Effector memory CD8-positive, alpha-beta T cell (primary cell): ENCODE measurements at regions not wholly inside any gene's neighbourhood (a gene's known extent, or its start where the extent isn't known, plus 50 kb on each side); places are given as distances from the start of the nearest gene placed in this dataset.
A peak's percentile ranks its signal among the peaks of the same experiment; 100 is the strongest.

Experiments used
- ATAC-seq: fragments of 150-1000 bp; cut with Tn5 transposase; replicated peaks from 2 replicates; pipeline ENCODE4 v1.10.0; 2021; ENCODE audit warnings: mild to moderate bottlenecking, moderate library complexity
- DNase-seq, 3 experiments: peaks; one replicate each; pipeline ENCODE4 v3.0.0; 2021
- H3K27ac Mint-ChIP-seq, 2 donors: one replicate each; pipeline ENCODE4 v1.8.0; 2022; ENCODE audit warnings: mild to moderate bottlenecking in 2 of 2, mixed read lengths in 2 of 2, moderate library complexity in 2 of 2
- H3K27me3 Mint-ChIP-seq, 2 donors: one replicate each; pipeline ENCODE4 v1.8.0; 2022; ENCODE audit warnings: mixed read lengths in 2 of 2
- H3K36me3 Mint-ChIP-seq: one replicate; pipeline ENCODE4 v1.8.0; 2022; ENCODE audit warnings: mild to moderate bottlenecking, moderate library complexity, mixed read lengths; ENCODE audit not compliant: insufficient read depth
- H3K4me1 Mint-ChIP-seq, 2 donors: one replicate each; pipeline ENCODE4 v1.8.0; 2022; ENCODE audit warnings: low read depth in 2 of 2, mixed read lengths in 2 of 2
- H3K4me3 Mint-ChIP-seq, 2 donors: one replicate each; pipeline ENCODE4 v1.8.0; 2022; ENCODE audit warnings: mild to moderate bottlenecking in 2 of 2, mixed read lengths in 2 of 2, moderate library complexity in 2 of 2
- H3K9me3 Mint-ChIP-seq, 2 donors: one replicate each; pipeline ENCODE4 v1.8.0; 2022; ENCODE audit warnings: mixed read lengths in 2 of 2

- no peak overlapping the region for H3K4me3 Mint-ChIP-seq
- no peak for ATAC-seq
- no peak overlapping the region for H3K27ac Mint-ChIP-seq
- peaks cover 0 to 8% of the 10 kb centered on the region in 2 donors for H3K4me1 Mint-ChIP-seq
- peaks cover 6 to 8% of the 10 kb centered on the region in 2 donors for H3K27me3 Mint-ChIP-seq
- no peaks in the 10 kb centered on the region for H3K9me3 Mint-ChIP-seq
- DNase-seq: no peak
- H3K36me3 Mint-ChIP-seq: no peaks in the 10 kb centered on the region
Observed at GRCh38 chr2:157179324-157180105, 78.0 kb upstream of the GALNT5 start.

DNA sequence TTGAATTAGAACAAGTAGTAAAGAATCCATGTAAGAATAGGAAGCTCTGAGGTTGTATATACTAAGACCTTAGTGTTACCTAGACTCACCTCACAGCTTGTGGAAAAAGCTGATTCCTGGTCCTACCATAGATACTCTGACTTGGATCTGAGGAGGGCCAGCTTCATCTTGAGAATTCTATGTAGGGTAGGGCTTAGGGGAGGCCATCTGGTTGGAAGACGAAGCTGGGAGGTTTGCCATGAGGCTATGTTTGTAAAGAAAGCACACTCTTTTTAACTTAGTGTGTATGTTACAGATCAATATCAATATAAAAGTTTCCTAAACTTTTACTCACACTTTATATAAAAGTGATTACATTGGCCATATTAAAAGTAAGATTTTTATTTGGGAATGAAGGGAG is 77.1 kb upstream of the GALNT5 start:
- no peaks in the 10 kb centered on the region for H3K36me3 Mint-ChIP-seq
- no peak for DNase-seq
- H3K4me3 Mint-ChIP-seq: no peak overlapping the region
- no peak overlapping the region for H3K27ac Mint-ChIP-seq
- ATAC-seq: no peak
- peaks cover 0 to 8% of the 10 kb centered on the region in 2 donors for H3K4me1 Mint-ChIP-seq
- H3K27me3 Mint-ChIP-seq: peaks cover 12 to 15% of the 10 kb centered on the region in 2 donors
- no peaks in the 10 kb centered on the region for H3K9me3 Mint-ChIP-seq

- H3K9me3 Mint-ChIP-seq: no peaks in the 10 kb centered on the region
- H3K4me1 Mint-ChIP-seq: peaks cover 0 to 8% of the 10 kb centered on the region in 2 donors
- H3K27ac Mint-ChIP-seq: no peak overlapping the region
- peaks cover 21 to 24% of the 10 kb centered on the region in 2 donors for H3K27me3 Mint-ChIP-seq
- DNase-seq: no peak
- no peaks in the 10 kb centered on the region for H3K36me3 Mint-ChIP-seq
- no peak for ATAC-seq
- H3K4me3 Mint-ChIP-seq: no peak overlapping the region
Observed at GRCh38 chr2:157181234-157181633, 76.3 kb upstream of the GALNT5 start.

- Mint-ChIP-seq H3K27me3 (peaks cover 24 to 30% of the 10 kb centered on the region in 2 donors), H3K36me3 (no peaks in the 10 kb centered on the region), H3K4me3 (no peak overlapping the region), H3K9me3 (no peaks in the 10 kb centered on the region), H3K4me1 (peaks cover 0 to 8% of the 10 kb centered on the region in 2 donors), H3K27ac (no peak overlapping the region)
- no peak for DNase-seq
- no peak for ATAC-seq
Observed at GRCh38 chr2:157182204-157182709, 75.2 kb upstream of the GALNT5 start.

DNA sequence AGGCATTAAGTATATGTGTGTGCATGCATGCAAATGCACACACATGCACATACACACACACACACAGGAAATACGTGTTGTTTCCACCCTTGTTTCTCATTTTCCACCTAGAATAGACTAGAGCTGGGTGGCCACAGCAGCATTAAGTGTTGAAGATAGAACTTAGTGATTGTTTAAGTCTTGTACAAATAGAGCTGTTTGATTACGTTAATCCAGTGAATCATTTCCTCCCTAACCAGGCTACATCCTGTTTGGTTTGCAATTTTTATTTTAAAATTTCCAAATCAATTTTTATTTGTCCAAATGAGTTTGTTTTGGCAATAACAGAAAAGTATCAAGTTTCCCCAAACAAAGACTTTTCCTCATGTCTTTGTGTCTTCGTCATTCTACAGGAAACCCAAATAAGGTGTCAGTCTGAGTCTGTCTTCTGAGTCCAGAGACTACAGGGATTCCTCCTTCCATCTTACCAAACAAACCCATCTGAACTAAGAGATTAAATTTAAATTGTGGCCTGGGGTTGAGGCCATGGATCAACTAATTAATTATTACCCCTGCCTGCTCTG is 74.6 kb upstream of the GALNT5 start:
- peaks cover 24 to 30% of the 10 kb centered on the region in 2 donors for H3K27me3 Mint-ChIP-seq
- ATAC-seq (peak; percentile 46), DNase-seq (no peak)
- H3K4me3 Mint-ChIP-seq: no peak overlapping the region
- no peaks in the 10 kb centered on the region for H3K36me3 Mint-ChIP-seq
- no peak overlapping the region for H3K27ac Mint-ChIP-seq
- H3K4me1 Mint-ChIP-seq: peaks cover 0 to 8% of the 10 kb centered on the region in 2 donors
- no peaks in the 10 kb centered on the region for H3K9me3 Mint-ChIP-seq

GRCh38 chr2:157184161-157184895 is 73.2 kb upstream of the GALNT5 start:
- H3K4me1 Mint-ChIP-seq: peaks cover 0 to 8% of the 10 kb centered on the region in 2 donors

DNA sequence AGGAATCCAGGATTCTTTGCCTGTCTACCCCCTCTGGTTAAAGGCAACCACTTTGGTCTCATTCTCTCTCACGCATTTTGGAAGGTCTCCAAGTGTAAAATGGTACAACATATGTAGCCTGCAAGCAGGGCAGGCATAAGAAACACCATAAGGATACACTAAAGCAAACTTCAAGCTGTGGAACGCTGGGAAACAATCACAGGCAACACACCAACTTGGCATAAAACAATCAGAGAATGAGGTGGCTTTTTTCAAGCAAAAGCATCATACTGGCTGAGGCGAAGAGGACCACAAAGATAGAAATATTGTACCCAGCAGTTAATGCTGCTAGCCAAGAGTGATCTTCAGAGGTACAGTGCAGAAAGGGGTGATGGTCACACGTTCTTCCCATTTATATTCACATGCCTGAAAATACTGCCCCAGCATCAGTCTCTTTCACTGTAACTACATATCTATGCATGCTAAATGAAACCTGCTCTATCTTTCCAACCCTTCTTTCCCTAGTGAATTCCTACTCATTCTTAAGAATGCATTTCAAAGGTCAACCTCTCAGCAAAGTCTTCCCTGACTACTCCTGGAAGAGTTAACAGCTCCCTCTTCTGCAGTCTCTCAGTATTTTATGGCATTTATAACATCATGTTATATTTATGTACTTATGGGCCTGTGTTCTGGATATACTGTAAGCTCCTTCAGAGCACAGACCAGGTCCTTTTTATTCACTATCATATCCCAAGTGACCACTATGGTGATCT is 71.9 kb upstream of the GALNT5 start:
- H3K9me3 Mint-ChIP-seq: no peaks in the 10 kb centered on the region
- no peak for ATAC-seq

More at GRCh38 chr2:157184161-157184895, 73.2 kb upstream of the GALNT5 start:
- no peak overlapping the region for H3K27ac Mint-ChIP-seq
- no peak overlapping the region for H3K4me3 Mint-ChIP-seq
- no peaks in the 10 kb centered on the region for H3K36me3 Mint-ChIP-seq
- no peaks in the 10 kb centered on the region for H3K9me3 Mint-ChIP-seq
- ATAC-seq: no peak
- DNase-seq: no peak
- peaks cover 24 to 30% of the 10 kb centered on the region in 2 donors for H3K27me3 Mint-ChIP-seq

DNA sequence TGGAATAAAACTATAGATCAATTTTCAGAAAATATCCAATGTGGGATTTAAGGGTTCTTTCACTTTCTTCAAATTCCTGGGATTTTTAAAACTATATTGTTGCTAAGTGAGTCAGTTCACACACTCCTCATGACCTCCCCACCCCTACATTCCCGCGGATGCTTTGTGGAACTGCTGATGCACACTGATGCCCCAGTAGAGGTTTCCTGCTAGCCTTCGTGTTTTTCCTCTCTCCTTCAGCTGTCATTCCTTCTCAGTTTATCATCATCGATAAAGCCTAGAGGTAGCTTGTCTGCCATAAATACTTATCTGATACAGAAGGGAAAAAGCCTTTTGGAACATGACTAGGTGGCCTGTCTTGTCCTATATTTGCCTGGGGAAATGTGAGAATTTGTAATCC is 67.4 kb upstream of the GALNT5 start:
- H3K36me3 Mint-ChIP-seq: no peaks in the 10 kb centered on the region
- H3K9me3 Mint-ChIP-seq: no peaks in the 10 kb centered on the region
- no peak overlapping the region for H3K4me3 Mint-ChIP-seq
- peaks cover 13 to 27% of the 10 kb centered on the region in 2 donors for H3K27me3 Mint-ChIP-seq
- DNase-seq: no peak
- no peak overlapping the region for H3K27ac Mint-ChIP-seq
- ATAC-seq: no peak
- no peaks in the 10 kb centered on the region for H3K4me1 Mint-ChIP-seq

More for the DNA sequence above, 71.9 kb upstream of the GALNT5 start:
- H3K36me3 Mint-ChIP-seq: no peaks in the 10 kb centered on the region
- H3K4me1 Mint-ChIP-seq: peaks cover 0 to 8% of the 10 kb centered on the region in 2 donors
- H3K4me3 Mint-ChIP-seq: no peak overlapping the region
- DNase-seq: no peak
- no peak overlapping the region for H3K27ac Mint-ChIP-seq
- H3K27me3 Mint-ChIP-seq: peaks cover 24 to 30% of the 10 kb centered on the region in 2 donors

DNA sequence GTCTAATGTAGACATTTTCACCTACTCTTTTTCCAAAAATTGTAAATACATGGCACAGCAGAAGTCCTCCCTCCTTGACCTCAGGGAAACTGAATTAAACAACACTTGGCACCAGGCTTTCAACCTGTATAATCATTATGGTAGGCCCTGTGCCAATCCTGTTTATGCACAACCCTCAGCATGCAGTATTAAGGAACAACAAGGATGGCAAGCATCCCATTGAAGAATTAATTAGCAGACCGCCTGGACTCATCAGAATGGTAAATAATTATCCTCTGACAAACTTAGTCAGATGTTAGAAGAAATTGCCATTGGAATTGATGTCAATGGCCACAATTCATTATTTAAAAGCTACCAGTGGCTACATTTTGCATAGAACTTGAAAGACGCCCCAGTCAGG is 66.3 kb upstream of the GALNT5 start:
- DNase-seq (no peak), ATAC-seq (no peak)
- Mint-ChIP-seq H3K4me3 (no peak overlapping the region), H3K27ac (no peak overlapping the region), H3K9me3 (no peaks in the 10 kb centered on the region), H3K36me3 (no peaks in the 10 kb centered on the region), H3K27me3 (peaks cover 4 to 17% of the 10 kb centered on the region in 2 donors), H3K4me1 (no peaks in the 10 kb centered on the region)

GRCh38 chr2:157192445-157193423 is 64.8 kb upstream of the GALNT5 start:
- no peak overlapping the region for H3K27ac Mint-ChIP-seq
- peaks cover 0 to 10% of the 10 kb centered on the region in 2 donors for H3K27me3 Mint-ChIP-seq
- H3K9me3 Mint-ChIP-seq: no peaks in the 10 kb centered on the region
- no peaks in the 10 kb centered on the region for H3K36me3 Mint-ChIP-seq
- H3K4me1 Mint-ChIP-seq: no peaks in the 10 kb centered on the region
- no peak overlapping the region for H3K4me3 Mint-ChIP-seq
- ATAC-seq (no peak), DNase-seq (no peak)

DNA sequence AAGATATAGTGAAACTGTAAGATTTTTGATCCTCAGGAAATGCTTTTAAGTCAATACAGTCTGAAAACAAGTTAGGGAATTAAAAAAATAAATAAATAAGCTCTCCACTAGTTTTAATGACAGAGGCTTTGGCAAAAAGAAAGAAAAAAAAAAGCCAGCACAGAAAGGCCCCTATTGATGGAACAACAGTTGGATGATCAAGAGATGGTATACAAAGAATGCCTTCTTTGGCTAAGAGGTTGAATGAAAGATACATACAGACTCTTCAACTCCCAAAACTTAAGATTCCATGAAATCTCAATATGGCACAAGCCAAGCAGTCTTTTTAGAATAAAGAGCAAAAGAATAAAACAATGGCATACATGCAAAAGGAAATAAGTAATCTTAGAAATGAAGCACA is 64.0 kb upstream of the GALNT5 start:
- DNase-seq (no peak), ATAC-seq (no peak)
- no peaks in the 10 kb centered on the region for H3K9me3 Mint-ChIP-seq
- no peaks in the 10 kb centered on the region for H3K36me3 Mint-ChIP-seq
- H3K27ac Mint-ChIP-seq: no peak overlapping the region
- H3K27me3 Mint-ChIP-seq: peaks cover 0 to 10% of the 10 kb centered on the region in 2 donors
- no peaks in the 10 kb centered on the region for H3K4me1 Mint-ChIP-seq
- no peak overlapping the region for H3K4me3 Mint-ChIP-seq

DNA sequence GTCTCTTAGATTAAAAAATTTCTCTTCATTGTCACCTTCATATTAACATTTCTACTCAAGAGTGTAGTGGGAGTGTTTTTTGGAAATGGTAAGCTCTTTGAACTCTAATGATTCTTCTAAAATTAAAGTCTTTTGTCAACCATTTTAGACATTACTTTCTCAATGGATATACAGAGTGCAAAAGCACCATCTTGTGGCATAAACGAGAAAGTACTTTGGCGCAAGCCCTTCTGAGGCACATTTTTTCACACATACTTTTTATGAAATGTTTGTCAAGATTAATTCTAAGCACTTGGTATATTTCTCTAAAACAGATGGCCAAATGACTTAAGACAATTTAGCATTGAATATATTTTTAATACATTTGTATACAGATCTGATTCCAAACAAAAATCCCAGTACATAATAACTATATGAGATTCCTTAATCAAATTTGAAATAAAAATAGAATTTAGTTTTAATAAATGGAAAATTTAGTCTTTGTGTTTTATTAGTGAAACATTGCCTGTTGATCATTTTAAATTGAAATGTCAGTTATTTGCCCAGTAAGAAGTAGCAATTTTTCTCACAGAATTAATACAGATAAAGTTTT is 63.3 kb upstream of the GALNT5 start:
- Mint-ChIP-seq H3K36me3 (no peaks in the 10 kb centered on the region), H3K9me3 (no peaks in the 10 kb centered on the region), H3K27me3 (peaks cover 0 to 10% of the 10 kb centered on the region in 2 donors), H3K4me1 (no peaks in the 10 kb centered on the region), H3K27ac (no peak overlapping the region), H3K4me3 (no peak overlapping the region)
- DNase-seq: peak in 1 of 3 experiments; percentile 1
- ATAC-seq: peak; percentile 35
